ENCODE measurements at regions not wholly inside any gene's neighbourhood (a gene's known extent, or its start where the extent isn't known, plus 50 kb on each side); places are given as distances from the start of the nearest gene placed in this dataset.

GRCh38 chr6:21840428-21840827, 246.9 kb downstream of the SOX4 start:
- Histone ChIP-seq H3K27me3 (no peaks in the 10 kb centered on the region), H3K4me3 (no peak overlapping the region), H3K4me1 (replicated peaks in 1 of 2) (no peaks in the 10 kb centered on the region), H3K36me3 (replicated peaks in 1 of 2) (no peaks in the 10 kb centered on the region), H3K27ac (no peak overlapping the region), H3K9me3 (replicated peaks in 1 of 3) (no peaks in the 10 kb centered on the region)
- intact Hi-C loops (cut with DNase I), result no loop called here
- WGBS, 4 donors, result 48 to 53% (median 50%) methylated on average over 2 of the region's 2 CpGs
- DNase-seq, result no peak
- no peak for TF ChIP-seq CTCF (IDR thresholded peaks at IDR 0.05)
- TF ChIP-seq POLR2A (IDR thresholded peaks at IDR 0.05), result no peak

- no peaks in the 10 kb centered on the region for H3K4me1 ChIP-seq (replicated peaks in 1 of 2)
- no peak overlapping the region for H3K4me3 ChIP-seq
- H3K36me3 ChIP-seq (replicated peaks in 1 of 2), result no peaks in the 10 kb centered on the region
- no peaks in the 10 kb centered on the region for H3K27me3 ChIP-seq
- H3K9me3 ChIP-seq (replicated peaks in 1 of 3), result no peaks in the 10 kb centered on the region
- TF ChIP-seq POLR2A (IDR thresholded peaks at IDR 0.05) (no peak), CTCF (IDR thresholded peaks at IDR 0.05) (no peak)
- WGBS, 4 donors, result 86 to 97% (median 94%) methylated on average over 1 of the region's 1 CpG
- no peak for DNase-seq
- H3K27ac ChIP-seq, result no peak overlapping the region
- intact Hi-C loops (cut with DNase I), result no loop called here
Measured at GRCh38 chr6:21842875-21843645, 249.5 kb downstream of the SOX4 start.

- intact Hi-C loops (cut with DNase I), result no loop called here
- TF ChIP-seq POLR2A (IDR thresholded peaks at IDR 0.05) (no peak), CTCF (IDR thresholded peaks at IDR 0.05) (no peak)
- Histone ChIP-seq H3K4me1 (replicated peaks in 1 of 2) (no peaks in the 10 kb centered on the region), H3K9me3 (replicated peaks in 1 of 3) (no peaks in the 10 kb centered on the region), H3K27ac (no peak overlapping the region), H3K36me3 (replicated peaks in 1 of 2) (no peaks in the 10 kb centered on the region), H3K4me3 (no peak overlapping the region), H3K27me3 (no peaks in the 10 kb centered on the region)
- WGBS, 4 donors, result 80 to 87% (median 84%) methylated on average over 10 of the region's 10 CpGs
- no peak for DNase-seq
Measured at GRCh38 chr6:21844120-21844917, 250.8 kb downstream of the SOX4 start.

GRCh38 chr6:21845018-21845417, 251.5 kb downstream of the SOX4 start:
- H3K27me3 ChIP-seq, result no peaks in the 10 kb centered on the region
- DNase-seq, result peak in 1 of 7 donors; percentile 4
- WGBS, 4 donors, result 71 to 81% (median 76%) methylated on average over 3 of the region's 3 CpGs
- TF ChIP-seq POLR2A (IDR thresholded peaks at IDR 0.05) (no peak), CTCF (IDR thresholded peaks at IDR 0.05) (no peak)
- intact Hi-C loops (cut with DNase I), result no loop called here
- H3K4me3 ChIP-seq, result no peak overlapping the region
- no peaks in the 10 kb centered on the region for H3K4me1 ChIP-seq (replicated peaks in 1 of 2)
- no peaks in the 10 kb centered on the region for H3K9me3 ChIP-seq (replicated peaks in 1 of 3)
- no peaks in the 10 kb centered on the region for H3K36me3 ChIP-seq (replicated peaks in 1 of 2)
- no peak overlapping the region for H3K27ac ChIP-seq

All from adrenal gland (tissue), 9 donors.